GM18951 (cell line): ENCODE measurements at regions not wholly inside any gene's neighbourhood (a gene's known extent, or its start where the extent isn't known, plus 50 kb on each side); places are given as distances from the start of the nearest gene placed in this dataset.
"Not testable (repeated sequence)": the region's sequence is repeated elsewhere in the genome, so short reads cannot be mapped to it uniquely, and the experiment has no call there.

ENCODE experiments used
- POLR2A ChIP-seq: IDR thresholded peaks from 4 replicates; pipeline ENCODE4 v1.6.1; 2011; ENCODE audit warnings: mild to moderate bottlenecking; ENCODE audit not compliant: insufficient read length, insufficient read depth; ENCODE audit errors: extremely low read depth
- in situ Hi-C: fragments of 300-500 bp; cut with MboI; formaldehyde crosslinking; loops from one replicate; pipeline ENCODE4 v1.12.0; 2022; ENCODE audit warnings: low sequenced_read_pairs, mixed read lengths, inconsistent platforms; ENCODE audit not compliant: unreplicated experiment

GRCh38 chr16:51255349-51255972 lies 104.4 kb upstream of the SALL1 start:
- in situ Hi-C loops, result no loop called here
- no peak for TF ChIP-seq POLR2A

DNA sequence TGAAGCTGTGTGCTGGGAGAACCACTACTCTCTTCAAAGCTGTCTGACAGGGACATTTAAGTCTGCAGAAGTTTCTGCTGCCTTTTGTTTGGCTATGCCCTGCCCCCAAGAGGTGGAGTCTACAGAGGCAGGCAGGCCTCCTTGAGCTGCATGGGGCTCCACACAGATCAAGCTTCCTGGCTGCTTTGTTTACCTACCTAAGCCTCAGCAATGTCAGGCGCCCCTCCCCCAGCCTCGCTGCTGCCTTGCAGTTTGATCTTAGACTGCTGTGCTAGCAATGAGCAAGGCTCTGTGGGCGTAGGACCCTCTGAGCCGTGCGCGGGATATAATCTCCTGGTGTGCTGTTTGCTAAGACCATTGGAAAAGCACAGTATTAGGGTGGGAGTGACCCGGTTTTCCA lies 103.3 kb upstream of the SALL1 start:
- in situ Hi-C loops, result not testable (repeated sequence)

- no peak for TF ChIP-seq POLR2A
- in situ Hi-C loops, result no loop called here
Observed at GRCh38 chr16:51248217-51248616, 97.1 kb upstream of the SALL1 start.

DNA sequence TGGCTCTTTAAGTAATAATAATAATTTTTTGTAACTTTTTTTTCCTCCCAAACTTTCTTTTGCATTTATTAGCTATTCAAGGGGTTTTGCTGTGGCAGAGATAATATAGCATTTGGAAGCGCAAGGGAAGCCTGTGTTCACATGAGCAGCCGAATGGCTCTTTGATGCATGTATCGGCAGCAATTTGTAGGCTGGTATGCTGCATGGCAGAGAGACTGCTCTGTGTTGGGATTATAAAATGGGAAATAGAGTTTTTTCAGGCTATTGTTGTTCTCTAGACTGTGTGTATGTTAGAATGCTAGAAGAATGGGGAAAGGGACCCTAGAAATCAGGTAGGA lies 94.6 kb upstream of the SALL1 start:
- TF ChIP-seq POLR2A, result no peak
- in situ Hi-C loops, result no loop called here

GRCh38 chr16:51244887-51245657 lies 94.0 kb upstream of the SALL1 start:
- TF ChIP-seq POLR2A, result no peak
- in situ Hi-C loops, result no loop called here

DNA sequence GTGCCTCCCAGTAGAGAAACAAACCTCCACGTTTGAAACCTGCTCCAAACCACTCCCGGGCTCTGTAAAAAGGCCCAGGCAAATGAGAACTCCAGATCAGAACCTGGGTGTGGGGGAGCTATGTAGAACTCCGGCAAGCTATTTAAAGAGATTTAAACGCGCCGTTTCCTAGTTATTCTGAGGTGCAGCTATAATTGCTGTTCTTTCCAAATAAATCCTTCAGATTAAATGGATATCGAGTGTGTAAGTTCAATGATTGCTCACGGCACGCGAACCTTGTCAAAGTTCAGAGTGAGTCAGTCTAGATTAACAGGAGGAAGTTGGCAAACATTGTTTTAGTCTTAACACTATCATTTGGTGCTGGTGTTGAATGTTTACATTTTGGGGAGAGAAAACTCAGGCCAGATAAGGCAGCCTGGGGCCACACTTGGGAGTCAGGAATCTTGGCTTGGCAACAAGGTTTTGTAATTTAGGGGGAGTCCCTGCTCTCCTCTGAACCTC lies 92.9 kb upstream of the SALL1 start:
- no peak for TF ChIP-seq POLR2A
- in situ Hi-C loops, result no loop called here

DNA sequence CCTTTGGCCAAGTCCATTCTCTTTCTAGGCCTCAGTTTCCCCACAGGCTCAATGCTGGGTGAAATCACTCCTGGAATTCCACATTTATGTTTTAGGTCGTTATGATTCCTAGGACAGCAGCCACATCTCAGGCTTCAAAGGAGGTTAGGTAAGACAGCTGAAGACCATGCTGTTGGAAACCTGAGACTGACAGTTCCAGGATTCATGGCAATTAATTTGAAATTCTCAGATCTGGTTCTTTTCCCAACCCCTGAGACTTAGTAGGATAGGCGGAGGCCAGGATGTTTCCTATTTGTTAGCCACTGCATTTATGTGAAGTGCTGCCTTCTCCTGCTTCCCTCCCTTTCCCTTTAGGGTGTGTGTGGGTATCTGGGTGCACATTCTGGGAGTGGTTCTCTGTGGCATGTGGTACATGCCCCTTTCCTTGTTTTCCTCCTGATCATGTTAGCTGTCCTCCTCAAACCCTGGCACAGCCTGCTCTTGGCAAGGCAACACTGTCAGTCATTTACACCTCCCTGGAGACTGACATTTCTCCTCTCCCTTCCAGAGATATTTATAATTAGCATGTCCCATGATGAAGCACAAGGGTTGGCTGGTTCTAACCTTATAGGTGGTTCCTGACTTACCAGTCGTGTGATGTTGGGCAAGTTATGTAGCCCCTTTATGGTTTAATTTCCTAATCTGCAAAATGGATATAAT lies 91.4 kb upstream of the SALL1 start:
- in situ Hi-C loops, result no loop called here
- no peak for TF ChIP-seq POLR2A

DNA sequence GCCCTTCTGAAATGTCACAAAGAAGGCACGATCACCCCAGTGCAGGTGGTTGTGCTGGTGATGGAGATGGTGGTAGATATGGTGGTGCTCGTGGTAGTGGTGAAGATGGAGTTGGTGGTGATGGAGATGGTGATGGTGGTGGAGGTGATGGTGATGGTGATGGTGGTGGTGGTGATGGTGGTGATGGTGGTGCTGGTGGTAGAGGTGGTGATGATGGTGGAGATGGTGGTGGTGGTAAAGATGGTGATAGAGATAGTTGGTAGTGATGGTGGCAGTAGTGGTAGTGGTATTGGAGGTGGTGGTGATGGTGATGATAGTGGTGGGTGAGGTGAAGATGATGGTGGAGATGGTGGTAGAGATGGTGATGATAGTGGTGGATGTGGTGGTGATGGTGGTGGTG lies 88.1 kb upstream of the SALL1 start:
- in situ Hi-C loops, result no loop called here
- no peak for TF ChIP-seq POLR2A

DNA sequence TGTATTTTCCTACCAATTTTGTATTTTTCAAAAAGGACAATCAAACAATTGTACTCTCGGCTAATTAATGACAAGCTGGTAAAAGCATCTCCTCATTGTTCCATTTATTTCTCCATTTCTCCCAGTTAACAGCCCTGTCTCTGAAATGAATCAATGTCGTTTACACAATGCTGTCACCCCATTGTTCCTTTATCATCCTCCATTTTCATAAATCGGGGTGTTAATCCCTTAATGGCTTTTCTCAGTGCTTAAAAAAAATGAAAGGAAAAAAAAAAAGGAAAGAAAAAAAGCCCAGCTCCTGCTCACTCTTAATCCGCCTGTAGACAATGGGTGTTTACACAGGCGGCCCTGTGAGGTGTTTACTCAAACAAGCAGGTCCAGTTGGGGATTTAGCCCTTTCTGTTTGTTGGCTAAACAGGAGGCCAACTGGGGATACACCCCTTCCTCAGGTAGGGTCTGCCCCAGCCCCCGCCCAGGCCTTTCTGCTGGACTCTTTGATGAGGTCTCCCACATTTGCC lies 86.8 kb upstream of the SALL1 start:
- in situ Hi-C loops, result no loop called here
- no peak for TF ChIP-seq POLR2A

DNA sequence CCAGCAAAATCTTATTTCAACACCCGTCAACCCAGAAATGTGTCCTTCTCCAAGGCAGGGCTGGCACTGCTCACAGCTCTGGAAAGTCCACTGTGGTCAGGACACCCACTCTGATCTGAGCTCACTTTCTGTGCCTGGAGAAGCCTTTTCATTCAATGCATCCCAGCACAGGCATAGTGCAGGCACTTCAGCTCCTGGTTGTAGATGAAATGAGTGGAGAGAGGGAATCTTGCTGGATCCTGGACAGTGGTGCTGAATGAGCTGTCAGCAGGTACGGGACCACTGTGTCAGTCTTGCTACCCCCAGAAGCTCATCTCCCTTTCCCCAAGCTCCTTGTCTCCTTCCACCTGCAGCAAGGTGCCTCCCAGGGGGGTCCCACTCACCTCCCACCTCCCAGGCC lies 86.1 kb upstream of the SALL1 start:
- in situ Hi-C loops, result no loop called here
- TF ChIP-seq POLR2A, result no peak

GRCh38 chr16:51236583-51236982 lies 85.5 kb upstream of the SALL1 start:
- TF ChIP-seq POLR2A, result no peak
- in situ Hi-C loops, result no loop called here

GRCh38 chr16:51231702-51232101 lies 80.6 kb upstream of the SALL1 start:
- in situ Hi-C loops, result no loop called here
- TF ChIP-seq POLR2A, result no peak

- in situ Hi-C loops, result not testable (repeated sequence)
Observed at GRCh38 chr16:51230035-51230434, 79.0 kb upstream of the SALL1 start.
